ENCODE measurements at regions not wholly inside any gene's neighbourhood (a gene's known extent, or its start where the extent isn't known, plus 50 kb on each side); places are given as distances from the start of the nearest gene placed in this dataset.

GRCh38 chr7:125606671-125607070 lies 677.0 kb upstream of the POT1 start:
- peaks cover 0 to 1% (median 0%) of the 10 kb centered on the region in 5 experiments for H3K9me3 ChIP-seq (ENCODE audit: control extremely low read depth in 1 of 5, control insufficient read depth in 4 of 5, insufficient read depth in 2 of 5, low read depth in 1 of 5, low read length in 4 of 5)
- H3K27me3 ChIP-seq (replicated peaks in 2 of 5; ENCODE audit: control insufficient read depth in 4 of 5, insufficient read depth in 5 of 5, low read length in 4 of 5): no peaks in the 10 kb centered on the region
- ChIA-PET CTCF (interaction anchor here (1.1 kb wide), 1 partner anchor 23 kb away, joined by 3 read pairs; no protein-coding TSS in a partner anchor), POLR2A (no interaction called here)
- H3K4me1 ChIP-seq (ENCODE audit: control extremely low read depth in 1 of 4, control insufficient read depth in 4 of 4, insufficient read depth in 4 of 4, low read length in 3 of 4): peaks cover 0 to 4% (median 2%) of the 10 kb centered on the region in 4 experiments
- H3K4me3 ChIP-seq (ENCODE audit: control insufficient read depth in 1 of 7, extremely low read depth in 1 of 7, insufficient read depth in 4 of 7, low read depth in 2 of 7, low read length in 6 of 7): no peak overlapping the region
- H3K27ac ChIP-seq (ENCODE audit: insufficient read depth in 1 of 2, low read depth in 1 of 2, low read length in 2 of 2, poor library complexity in 1 of 2, severe bottlenecking in 2 of 2): no peak overlapping the region
- no peaks in the 10 kb centered on the region for H3K36me3 ChIP-seq (ENCODE audit: control insufficient read depth in 4 of 4, insufficient read depth in 4 of 4, low read length in 3 of 4)
- DNase-seq: no peak
- WGBS (ENCODE audit: insufficient coverage): 93% methylated on average over 3 of the region's 3 CpGs

- Histone ChIP-seq H3K27ac (ENCODE audit: insufficient read depth in 1 of 2, low read depth in 1 of 2, low read length in 2 of 2, poor library complexity in 1 of 2, severe bottlenecking in 2 of 2) (no peak overlapping the region), H3K4me1 (ENCODE audit: control extremely low read depth in 1 of 4, control insufficient read depth in 4 of 4, insufficient read depth in 4 of 4, low read length in 3 of 4) (peaks cover 0 to 4% (median 2%) of the 10 kb centered on the region in 4 experiments), H3K36me3 (ENCODE audit: control insufficient read depth in 4 of 4, insufficient read depth in 4 of 4, low read length in 3 of 4) (no peaks in the 10 kb centered on the region), H3K4me3 (ENCODE audit: control insufficient read depth in 1 of 7, extremely low read depth in 1 of 7, insufficient read depth in 4 of 7, low read depth in 2 of 7, low read length in 6 of 7) (no peak overlapping the region), H3K27me3 (replicated peaks in 2 of 5; ENCODE audit: control insufficient read depth in 4 of 5, insufficient read depth in 5 of 5, low read length in 4 of 5) (no peaks in the 10 kb centered on the region), H3K9me3 (ENCODE audit: control extremely low read depth in 1 of 5, control insufficient read depth in 4 of 5, insufficient read depth in 2 of 5, low read depth in 1 of 5, low read length in 4 of 5) (no peaks in the 10 kb centered on the region)
- CTCF ChIA-PET: interaction anchor here (0.7 kb wide), 1 partner anchor 245 kb away, joined by 3 read pairs; no protein-coding TSS in a partner anchor
- POLR2A ChIA-PET: no interaction called here
- peak in 1 of 3 donors; percentile 7 for DNase-seq
- 80% methylated on average over 2 of the region's 2 CpGs for WGBS (ENCODE audit: insufficient coverage)
These were observed 675.6 kb upstream of the POT1 start for GRCh38 chr7:125605241-125605640.

- Histone ChIP-seq H3K9me3 (ENCODE audit: control extremely low read depth in 1 of 5, control insufficient read depth in 4 of 5, insufficient read depth in 2 of 5, low read depth in 1 of 5, low read length in 4 of 5) (no peaks in the 10 kb centered on the region), H3K4me1 (ENCODE audit: control extremely low read depth in 1 of 4, control insufficient read depth in 4 of 4, insufficient read depth in 4 of 4, low read length in 3 of 4) (peaks cover 0 to 4% (median 2%) of the 10 kb centered on the region in 4 experiments), H3K27me3 (replicated peaks in 2 of 5; ENCODE audit: control insufficient read depth in 4 of 5, insufficient read depth in 5 of 5, low read length in 4 of 5) (no peaks in the 10 kb centered on the region), H3K36me3 (ENCODE audit: control insufficient read depth in 4 of 4, insufficient read depth in 4 of 4, low read length in 3 of 4) (no peaks in the 10 kb centered on the region), H3K27ac (ENCODE audit: insufficient read depth in 1 of 2, low read depth in 1 of 2, low read length in 2 of 2, poor library complexity in 1 of 2, severe bottlenecking in 2 of 2) (no peak overlapping the region), H3K4me3 (ENCODE audit: control insufficient read depth in 1 of 7, extremely low read depth in 1 of 7, insufficient read depth in 4 of 7, low read depth in 2 of 7, low read length in 6 of 7) (no peak overlapping the region)
- POLR2A ChIA-PET: no interaction called here
- no peak for DNase-seq
- CTCF ChIA-PET: no interaction called here
- no CpG with 5 or more reads among the region's 1 CpG for WGBS (ENCODE audit: insufficient coverage)
These were observed 672.8 kb upstream of the POT1 start for GRCh38 chr7:125602441-125602840.

GRCh38 chr7:125599387-125599786 lies 669.8 kb upstream of the POT1 start:
- Histone ChIP-seq H3K9me3 (ENCODE audit: control extremely low read depth in 1 of 5, control insufficient read depth in 4 of 5, insufficient read depth in 2 of 5, low read depth in 1 of 5, low read length in 4 of 5) (no peaks in the 10 kb centered on the region), H3K27ac (ENCODE audit: insufficient read depth in 1 of 2, low read depth in 1 of 2, low read length in 2 of 2, poor library complexity in 1 of 2, severe bottlenecking in 2 of 2) (no peak overlapping the region), H3K4me3 (ENCODE audit: control insufficient read depth in 1 of 7, extremely low read depth in 1 of 7, insufficient read depth in 4 of 7, low read depth in 2 of 7, low read length in 6 of 7) (no peak overlapping the region), H3K4me1 (ENCODE audit: control extremely low read depth in 1 of 4, control insufficient read depth in 4 of 4, insufficient read depth in 4 of 4, low read length in 3 of 4) (no peaks in the 10 kb centered on the region), H3K36me3 (ENCODE audit: control insufficient read depth in 4 of 4, insufficient read depth in 4 of 4, low read length in 3 of 4) (no peaks in the 10 kb centered on the region), H3K27me3 (replicated peaks in 2 of 5; ENCODE audit: control insufficient read depth in 4 of 5, insufficient read depth in 5 of 5, low read length in 4 of 5) (no peaks in the 10 kb centered on the region)
- DNase-seq: no peak
- ChIA-PET POLR2A (no interaction called here), CTCF (interaction anchor here (0.6 kb wide), 1 partner anchor 216 kb away, joined by 4 read pairs; no protein-coding TSS in a partner anchor)
- WGBS (ENCODE audit: insufficient coverage): 92% methylated on average over 1 of the region's 3 CpGs

GRCh38 chr7:125592331-125592730 lies 662.7 kb upstream of the POT1 start:
- CTCF ChIA-PET: interaction anchor here (1.2 kb wide), 1 partner anchor 14 kb away, joined by 3 read pairs; no protein-coding TSS in a partner anchor
- WGBS (ENCODE audit: insufficient coverage): 86% methylated on average over 1 of the region's 6 CpGs

GRCh38 chr7:125573126-125573525 lies 643.5 kb upstream of the POT1 start:
- CTCF ChIA-PET: no interaction called here
- Histone ChIP-seq H3K36me3 (ENCODE audit: control insufficient read depth in 4 of 4, insufficient read depth in 4 of 4, low read length in 3 of 4) (no peaks in the 10 kb centered on the region), H3K9me3 (ENCODE audit: control extremely low read depth in 1 of 5, control insufficient read depth in 4 of 5, insufficient read depth in 2 of 5, low read depth in 1 of 5, low read length in 4 of 5) (no peaks in the 10 kb centered on the region), H3K4me1 (ENCODE audit: control extremely low read depth in 1 of 4, control insufficient read depth in 4 of 4, insufficient read depth in 4 of 4, low read length in 3 of 4) (peaks cover 0 to 3% (median 0%) of the 10 kb centered on the region in 4 experiments), H3K27me3 (replicated peaks in 2 of 5; ENCODE audit: control insufficient read depth in 4 of 5, insufficient read depth in 5 of 5, low read length in 4 of 5) (no peaks in the 10 kb centered on the region), H3K27ac (ENCODE audit: insufficient read depth in 1 of 2, low read depth in 1 of 2, low read length in 2 of 2, poor library complexity in 1 of 2, severe bottlenecking in 2 of 2) (no peak overlapping the region), H3K4me3 (ENCODE audit: control insufficient read depth in 1 of 7, extremely low read depth in 1 of 7, insufficient read depth in 4 of 7, low read depth in 2 of 7, low read length in 6 of 7) (no peak overlapping the region)
- no peak for DNase-seq
- WGBS (ENCODE audit: insufficient coverage): no CpG with 5 or more reads among the region's 4 CpGs
- POLR2A ChIA-PET: no interaction called here

More at GRCh38 chr7:125592331-125592730, 662.7 kb upstream of the POT1 start:
- Histone ChIP-seq H3K9me3 (ENCODE audit: control extremely low read depth in 1 of 5, control insufficient read depth in 4 of 5, insufficient read depth in 2 of 5, low read depth in 1 of 5, low read length in 4 of 5) (peaks cover 0 to 3% (median 0%) of the 10 kb centered on the region in 5 experiments), H3K27ac (ENCODE audit: insufficient read depth in 1 of 2, low read depth in 1 of 2, low read length in 2 of 2, poor library complexity in 1 of 2, severe bottlenecking in 2 of 2) (no peak overlapping the region), H3K36me3 (ENCODE audit: control insufficient read depth in 4 of 4, insufficient read depth in 4 of 4, low read length in 3 of 4) (no peaks in the 10 kb centered on the region), H3K4me3 (ENCODE audit: control insufficient read depth in 1 of 7, extremely low read depth in 1 of 7, insufficient read depth in 4 of 7, low read depth in 2 of 7, low read length in 6 of 7) (no peak overlapping the region), H3K27me3 (replicated peaks in 2 of 5; ENCODE audit: control insufficient read depth in 4 of 5, insufficient read depth in 5 of 5, low read length in 4 of 5) (no peaks in the 10 kb centered on the region), H3K4me1 (ENCODE audit: control extremely low read depth in 1 of 4, control insufficient read depth in 4 of 4, insufficient read depth in 4 of 4, low read length in 3 of 4) (peaks cover 0 to 4% (median 0%) of the 10 kb centered on the region in 4 experiments)
- DNase-seq: peak in 2 of 3 donors; percentile 38 to 44
- POLR2A ChIA-PET: no interaction called here

GRCh38 chr7:125572414-125572813 lies 642.8 kb upstream of the POT1 start:
- CTCF ChIA-PET: no interaction called here
- WGBS (ENCODE audit: insufficient coverage): no CpG with 5 or more reads among the region's 1 CpG
- H3K27me3 ChIP-seq (replicated peaks in 2 of 5; ENCODE audit: control insufficient read depth in 4 of 5, insufficient read depth in 5 of 5, low read length in 4 of 5): no peaks in the 10 kb centered on the region

More at GRCh38 chr7:125572414-125572813, 642.8 kb upstream of the POT1 start:
- POLR2A ChIA-PET: no interaction called here
- Histone ChIP-seq H3K4me3 (ENCODE audit: control insufficient read depth in 1 of 7, extremely low read depth in 1 of 7, insufficient read depth in 4 of 7, low read depth in 2 of 7, low read length in 6 of 7) (no peak overlapping the region), H3K36me3 (ENCODE audit: control insufficient read depth in 4 of 4, insufficient read depth in 4 of 4, low read length in 3 of 4) (no peaks in the 10 kb centered on the region), H3K27ac (ENCODE audit: insufficient read depth in 1 of 2, low read depth in 1 of 2, low read length in 2 of 2, poor library complexity in 1 of 2, severe bottlenecking in 2 of 2) (no peak overlapping the region), H3K9me3 (ENCODE audit: control extremely low read depth in 1 of 5, control insufficient read depth in 4 of 5, insufficient read depth in 2 of 5, low read depth in 1 of 5, low read length in 4 of 5) (no peaks in the 10 kb centered on the region), H3K4me1 (ENCODE audit: control extremely low read depth in 1 of 4, control insufficient read depth in 4 of 4, insufficient read depth in 4 of 4, low read length in 3 of 4) (peaks cover 0 to 3% (median 0%) of the 10 kb centered on the region in 4 experiments)
- DNase-seq: no peak
